ENCODE measurements at regions not wholly inside any gene's neighbourhood (a gene's known extent, or its start where the extent isn't known, plus 50 kb on each side); places are given as distances from the start of the nearest gene placed in this dataset.
"Not testable (repeated sequence)": the region's sequence is repeated elsewhere in the genome, so short reads cannot be mapped to it uniquely, and the experiment has no call there.

- no peak for DNase-seq
- intact Hi-C loops (cut with DNase I), result no loop called here
Measured at GRCh38 chr7:106583706-106584690, 77.0 kb downstream of the CCDC71L start.

- no peak for DNase-seq
- intact Hi-C loops (cut with DNase I), result no loop called here
Measured at GRCh38 chr7:106583100-106583499, 77.9 kb downstream of the CCDC71L start.

GRCh38 chr7:106582365-106582764, 78.6 kb downstream of the CCDC71L start:
- intact Hi-C loops (cut with DNase I), result no loop called here
- DNase-seq, result no peak

- DNase-seq; intact Hi-C loops (cut with DNase I): not testable (repeated sequence)
Measured at GRCh38 chr7:106579086-106579485, 81.9 kb downstream of the CCDC71L start.

- intact Hi-C loops (cut with DNase I), result no loop called here
- no peak for DNase-seq
Measured at GRCh38 chr7:106575138-106575823, 85.7 kb downstream of the CCDC71L start.

GRCh38 chr7:106573738-106574137, 87.2 kb downstream of the CCDC71L start:
- intact Hi-C loops (cut with DNase I), result no loop called here

GRCh38 chr7:106573125-106573663, 87.8 kb downstream of the CCDC71L start:
- DNase-seq, result no peak
- intact Hi-C loops (cut with DNase I), result no loop called here

More at GRCh38 chr7:106573738-106574137, 87.2 kb downstream of the CCDC71L start:
- DNase-seq, result no peak

GRCh38 chr7:106572394-106573124, 88.4 kb downstream of the CCDC71L start:
- DNase-seq, result no peak
- intact Hi-C loops (cut with DNase I), result no loop called here

- no peak for DNase-seq
- intact Hi-C loops (cut with DNase I), result no loop called here
Measured at GRCh38 chr7:106571563-106571962, 89.4 kb downstream of the CCDC71L start.

- intact Hi-C loops (cut with DNase I), result no loop called here
- DNase-seq, result no peak
Measured at GRCh38 chr7:106570948-106571418, 90.0 kb downstream of the CCDC71L start.

GRCh38 chr7:106570146-106570545, 90.8 kb downstream of the CCDC71L start:
- no peak for DNase-seq
- intact Hi-C loops (cut with DNase I), result no loop called here

GRCh38 chr7:106569500-106569929, 91.4 kb downstream of the CCDC71L start:
- intact Hi-C loops (cut with DNase I), result no loop called here
- no peak for DNase-seq

- intact Hi-C loops (cut with DNase I), result no loop called here
- DNase-seq, result peak in 1 of 10 donors; percentile 76
Measured at GRCh38 chr7:106568680-106569499, 92.1 kb downstream of the CCDC71L start.

- no peak for DNase-seq
- intact Hi-C loops (cut with DNase I), result no loop called here
Measured at GRCh38 chr7:106568002-106568679, 92.8 kb downstream of the CCDC71L start.

GRCh38 chr7:106567204-106568001, 93.6 kb downstream of the CCDC71L start:
- intact Hi-C loops (cut with DNase I); DNase-seq: not testable (repeated sequence)

GRCh38 chr7:106566672-106567071, 94.3 kb downstream of the CCDC71L start:
- intact Hi-C loops (cut with DNase I), result no loop called here
- no peak for DNase-seq

GRCh38 chr7:106566196-106566595, 94.8 kb downstream of the CCDC71L start:
- intact Hi-C loops (cut with DNase I), result no loop called here
- DNase-seq, result no peak

GRCh38 chr7:106565428-106565827, 95.5 kb downstream of the CCDC71L start:
- no peak for DNase-seq
- intact Hi-C loops (cut with DNase I), result no loop called here

Data from posterior cingulate gyrus (tissue), 11 donors.